Cardiac fibroblast (primary cell): ENCODE measurements at regions not wholly inside any gene's neighbourhood (a gene's known extent, or its start where the extent isn't known, plus 50 kb on each side); places are given as distances from the start of the nearest gene placed in this dataset.
"Not testable (repeated sequence)": the region's sequence is repeated elsewhere in the genome, so short reads cannot be mapped to it uniquely, and the experiment has no call there.

ENCODE experiments used
- DNase-seq, 2 donors: peaks; one replicate each; pipeline versions ENCODE4 v3.0.0 to v3.0.0-alpha.2; 2010; ENCODE audit warnings: low read depth in 2 of 2
- H3K4me3 ChIP-seq, 2 donors: replicated peaks in 1 of 2; 1 replicate in 1 of 2; 2 replicates in 1 of 2; pipeline ENCODE4 v1.5.1; 2011; ENCODE audit warnings: low read depth in 2 of 2, low read length in 2 of 2, mild to moderate bottlenecking in 2 of 2, moderate library complexity in 1 of 2
- TF ChIP-seq, protein P1 (sequence below): IDR thresholded peaks from one replicate; pipeline ENCODE4 v1.5.1; 2011; ENCODE audit warnings: low read depth, mild to moderate bottlenecking, low read length, inconsistent platforms

GRCh38 chr2:182664212-182664611, 51.8 kb upstream of the DNAJC10 start:
- TF ChIP-seq, protein P1, sequence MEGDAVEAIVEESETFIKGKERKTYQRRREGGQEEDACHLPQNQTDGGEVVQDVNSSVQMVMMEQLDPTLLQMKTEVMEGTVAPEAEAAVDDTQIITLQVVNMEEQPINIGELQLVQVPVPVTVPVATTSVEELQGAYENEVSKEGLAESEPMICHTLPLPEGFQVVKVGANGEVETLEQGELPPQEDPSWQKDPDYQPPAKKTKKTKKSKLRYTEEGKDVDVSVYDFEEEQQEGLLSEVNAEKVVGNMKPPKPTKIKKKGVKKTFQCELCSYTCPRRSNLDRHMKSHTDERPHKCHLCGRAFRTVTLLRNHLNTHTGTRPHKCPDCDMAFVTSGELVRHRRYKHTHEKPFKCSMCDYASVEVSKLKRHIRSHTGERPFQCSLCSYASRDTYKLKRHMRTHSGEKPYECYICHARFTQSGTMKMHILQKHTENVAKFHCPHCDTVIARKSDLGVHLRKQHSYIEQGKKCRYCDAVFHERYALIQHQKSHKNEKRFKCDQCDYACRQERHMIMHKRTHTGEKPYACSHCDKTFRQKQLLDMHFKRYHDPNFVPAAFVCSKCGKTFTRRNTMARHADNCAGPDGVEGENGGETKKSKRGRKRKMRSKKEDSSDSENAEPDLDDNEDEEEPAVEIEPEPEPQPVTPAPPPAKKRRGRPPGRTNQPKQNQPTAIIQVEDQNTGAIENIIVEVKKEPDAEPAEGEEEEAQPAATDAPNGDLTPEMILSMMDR, result no peak
- no peak overlapping the region for H3K4me3 ChIP-seq
- no peak for DNase-seq

- H3K4me3 ChIP-seq, DNase-seq: not testable (repeated sequence)
Measured at GRCh38 chr2:182665500-182665899, 50.6 kb upstream of the DNAJC10 start.
